Activated CD4-positive, alpha-beta T cell treated with anti-CD3 and anti-CD28 coated beads for 36 hours (primary cell): ENCODE measurements at regions not wholly inside any gene's neighbourhood (a gene's known extent, or its start where the extent isn't known, plus 50 kb on each side); places are given as distances from the start of the nearest gene placed in this dataset.

ENCODE experiments used
- ATAC-seq: fragments of 200-7000 bp; cut with Tn5 transposase; one replicate; pipeline ENCODE4 v1.10.0; 2021; ENCODE audit warnings: mild to moderate bottlenecking, moderate library complexity
- CTCF ChIA-PET: fragments of 350-600 bp; sonication (Branson Sonifier 250); formaldehyde crosslinking; loops from one replicate; lab custom pipeline; 2021; ENCODE audit warnings: antibody characterized with exemption; lab: Charles Lee
- POLR2A ChIA-PET: fragments of 350-600 bp; sonication (Branson Sonifier 250); formaldehyde crosslinking; loops from one replicate; lab custom pipeline; 2021; ENCODE audit warnings: antibody characterized with exemption, inconsistent platforms; lab: Charles Lee
- DNase-seq: peaks from one replicate; pipeline ENCODE4 v3.0.0-alpha.2; 2020
- H3K27ac Mint-ChIP-seq: one replicate; pipeline ENCODE4 v1.8.0; 2021; ENCODE audit warnings: mixed read lengths
- H3K27me3 Mint-ChIP-seq: one replicate; pipeline ENCODE4 v1.8.0; 2021; ENCODE audit warnings: mixed read lengths
- H3K36me3 Mint-ChIP-seq: one replicate; pipeline ENCODE4 v1.8.0; 2021; ENCODE audit warnings: low read depth, mixed read lengths
- H3K4me1 Mint-ChIP-seq: one replicate; pipeline ENCODE4 v1.8.0; 2021; ENCODE audit warnings: mixed read lengths
- H3K4me3 Mint-ChIP-seq: one replicate; pipeline ENCODE4 v1.8.0; 2021; ENCODE audit warnings: mild to moderate bottlenecking, moderate library complexity, mixed read lengths
- H3K9me3 Mint-ChIP-seq: one replicate; pipeline ENCODE4 v1.8.0; 2021; ENCODE audit warnings: low read depth, mixed read lengths
- intact Hi-C, 2 experiments: fragments of 100-400 bp; cut with DNase I in 1 of 2; cut with micrococcal nuclease in 1 of 2; formaldehyde crosslinking; loops; one replicate each; pipeline versions ENCODE4 v1.14.2 to v1.15.1; 2022 to 2024; cut with DNase I, micrococcal nuclease

DNA sequence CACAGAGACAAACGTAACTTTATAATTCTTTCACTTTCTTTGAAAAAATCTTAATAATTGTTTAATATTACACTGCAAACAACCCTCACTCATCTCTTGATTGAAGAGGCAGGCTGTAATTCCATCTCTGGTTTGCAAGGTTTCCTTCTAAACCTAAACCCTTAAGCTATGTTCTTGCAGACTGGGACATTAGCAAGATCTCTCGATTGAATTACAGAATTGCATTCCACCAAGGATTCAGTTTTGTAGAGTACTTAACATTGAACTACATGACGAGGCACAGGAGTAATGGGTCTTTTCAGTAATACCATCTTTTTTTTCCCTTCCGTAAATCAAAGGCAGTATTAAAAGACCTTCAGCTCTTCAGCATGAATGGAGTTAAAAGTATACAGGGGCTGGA lies 111.6 kb upstream of the EEF1E1 start:
- Mint-ChIP-seq H3K36me3 (no peaks in the 10 kb centered on the region), H3K4me3 (no peak overlapping the region), H3K4me1 (no peaks in the 10 kb centered on the region), H3K27me3 (peaks cover 9% of the 10 kb centered on the region), H3K27ac (no peak overlapping the region), H3K9me3 (no peaks in the 10 kb centered on the region)
- DNase-seq (no peak), ATAC-seq (no peak)
- POLR2A ChIA-PET, result no interaction called here
- CTCF ChIA-PET, result interaction anchor here (0.8 to 1.6 kb wide), 2 partner anchors 31 to 83 kb away, joined by 3 to 6 read pairs; no protein-coding TSS in a partner anchor
- intact Hi-C loops, result no loop called here

DNA sequence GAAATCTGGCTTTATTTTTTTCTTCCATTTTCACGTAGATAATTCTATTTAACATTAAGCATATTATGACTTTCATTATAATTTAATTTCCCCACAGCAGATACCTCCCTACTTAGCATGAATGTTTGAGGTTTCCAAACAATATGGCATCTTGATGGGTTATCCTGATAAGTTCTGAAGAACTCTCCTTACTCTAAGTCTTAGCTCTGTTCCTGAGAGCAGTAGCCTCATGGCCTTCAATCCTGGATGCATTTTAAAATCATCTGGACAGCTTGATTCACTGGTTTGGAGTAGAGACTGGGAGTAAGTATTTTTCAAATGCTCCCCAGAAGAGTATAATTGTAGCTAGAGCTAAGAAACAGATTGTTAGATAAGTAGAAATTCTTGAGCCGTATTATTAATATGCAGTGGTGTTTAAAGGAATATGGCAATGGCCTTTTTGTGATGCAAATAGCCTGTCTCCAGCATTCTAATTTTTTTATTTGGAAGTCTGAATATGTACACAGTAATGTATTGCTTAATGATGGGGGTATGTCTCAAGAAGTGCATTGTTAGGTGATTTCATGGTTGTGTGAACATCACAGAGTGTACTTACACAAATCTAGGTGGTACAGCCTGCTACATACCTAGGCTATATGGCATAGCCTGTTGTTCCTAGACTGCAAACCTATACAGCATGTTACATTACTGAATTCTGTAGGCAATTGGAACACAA lies 110.5 kb upstream of the EEF1E1 start:
- no peak for ATAC-seq
- no peaks in the 10 kb centered on the region for H3K9me3 Mint-ChIP-seq

DNA sequence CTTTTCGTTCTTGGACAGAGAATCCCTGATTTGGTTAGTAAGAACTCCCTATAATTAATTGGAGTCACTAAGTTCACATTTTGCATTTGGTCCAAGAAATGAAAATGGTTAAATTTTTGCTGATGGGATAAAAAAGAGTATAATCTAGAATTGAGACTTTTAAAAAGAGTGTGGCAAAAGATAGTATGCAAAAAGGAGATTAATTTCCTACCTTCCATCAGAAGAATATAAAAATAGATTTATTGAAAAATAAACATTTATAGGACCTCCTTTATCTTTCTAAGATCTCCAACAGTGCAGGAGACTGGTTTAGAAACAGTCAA lies 105.5 kb upstream of the EEF1E1 start:
- CTCF ChIA-PET, result interaction anchor here (2.0 kb wide), 1 partner anchor 12 kb away, joined by 8 read pairs; no protein-coding TSS in a partner anchor
- H3K4me3 Mint-ChIP-seq, result no peak overlapping the region
- no peaks in the 10 kb centered on the region for H3K4me1 Mint-ChIP-seq

More for the DNA sequence above, 110.5 kb upstream of the EEF1E1 start:
- Mint-ChIP-seq H3K27me3 (peaks cover 11% of the 10 kb centered on the region), H3K36me3 (no peaks in the 10 kb centered on the region), H3K27ac (no peak overlapping the region), H3K4me1 (no peaks in the 10 kb centered on the region), H3K4me3 (no peak overlapping the region)
- CTCF ChIA-PET, result interaction anchor here (1.6 kb wide), 1 partner anchor 82 kb away, joined by 6 read pairs; no protein-coding TSS in a partner anchor
- intact Hi-C loops, result no loop called here
- POLR2A ChIA-PET, result no interaction called here
- no peak for DNase-seq

DNA sequence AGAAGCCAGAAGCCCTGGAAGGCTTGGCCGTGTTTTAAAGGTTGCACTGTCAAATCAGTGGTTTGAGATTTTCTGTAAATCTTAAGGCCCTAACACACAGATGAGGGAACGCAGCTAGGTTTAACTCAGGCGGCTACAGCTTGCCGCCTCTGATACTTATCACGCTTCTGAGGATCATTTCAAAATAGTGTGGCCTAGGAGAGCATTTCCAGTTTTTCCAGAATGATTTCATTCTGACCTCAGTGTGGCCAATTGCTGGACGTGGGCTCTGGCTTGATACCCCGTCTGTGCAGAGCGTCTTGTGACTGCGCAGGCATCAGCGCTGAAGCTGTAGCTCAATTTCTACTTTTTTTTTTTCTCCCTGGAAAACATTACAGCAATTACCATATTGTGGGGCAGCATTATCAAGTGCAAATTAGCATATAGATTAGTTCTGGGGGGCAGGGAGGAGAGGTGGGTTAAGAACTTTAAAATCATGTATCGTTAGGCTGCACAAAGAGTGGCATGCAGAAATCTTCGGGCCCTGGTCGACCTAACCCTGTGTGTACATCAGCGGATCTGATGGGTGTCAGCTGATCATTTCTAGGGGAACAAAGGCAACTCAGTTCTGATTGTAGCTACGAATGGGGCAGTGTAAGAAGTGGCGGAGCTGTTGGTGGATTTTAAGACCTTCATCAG lies 105.0 kb upstream of the EEF1E1 start:
- CTCF ChIA-PET, result interaction anchor here (2.0 kb wide), 1 partner anchor 12 kb away, joined by 8 read pairs; no protein-coding TSS in a partner anchor
- H3K27ac Mint-ChIP-seq, result no peak overlapping the region
- peaks cover 13% of the 10 kb centered on the region for H3K27me3 Mint-ChIP-seq
- no peaks in the 10 kb centered on the region for H3K36me3 Mint-ChIP-seq
- intact Hi-C loops, result no loop called here
- H3K4me1 Mint-ChIP-seq, result no peaks in the 10 kb centered on the region
- no peak overlapping the region for H3K4me3 Mint-ChIP-seq
- H3K9me3 Mint-ChIP-seq, result no peaks in the 10 kb centered on the region
- ATAC-seq (no peak), DNase-seq (no peak)
- POLR2A ChIA-PET, result interaction anchor here (0.6 kb wide), 1 partner anchor 15 kb away, joined by 4 read pairs; no protein-coding TSS in a partner anchor

More for the DNA sequence above, 105.5 kb upstream of the EEF1E1 start:
- Mint-ChIP-seq H3K36me3 (no peaks in the 10 kb centered on the region), H3K27me3 (peaks cover 13% of the 10 kb centered on the region), H3K27ac (no peak overlapping the region), H3K9me3 (no peaks in the 10 kb centered on the region)
- ATAC-seq (no peak), DNase-seq (no peak)
- POLR2A ChIA-PET, result no interaction called here
- intact Hi-C loops, result no loop called here

DNA sequence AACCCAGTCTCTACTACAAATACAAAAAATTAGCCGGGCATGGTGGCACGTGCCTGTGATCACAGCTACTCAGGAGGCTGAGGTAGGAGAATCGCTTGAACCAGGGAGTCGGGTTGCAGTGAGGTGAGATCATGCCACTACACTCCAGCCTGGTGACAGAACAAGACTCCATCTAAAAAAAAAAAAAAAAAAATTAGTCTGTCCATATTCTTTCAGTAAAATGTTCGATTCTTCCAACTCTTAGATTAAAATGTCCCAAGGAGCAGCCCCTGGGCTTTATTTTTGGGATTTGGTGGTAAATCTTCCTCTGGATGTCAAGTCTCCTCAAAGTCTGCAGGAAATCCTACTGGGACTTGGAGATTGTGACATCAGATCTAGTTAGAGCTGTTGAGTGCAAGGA lies 101.0 kb upstream of the EEF1E1 start:
- CTCF ChIA-PET, result no interaction called here
- H3K4me3 Mint-ChIP-seq, result no peak overlapping the region
- intact Hi-C loops, result no loop called here
- H3K4me1 Mint-ChIP-seq, result no peaks in the 10 kb centered on the region
- H3K36me3 Mint-ChIP-seq, result no peaks in the 10 kb centered on the region
- ATAC-seq (no peak), DNase-seq (no peak)
- POLR2A ChIA-PET, result no interaction called here
- H3K27ac Mint-ChIP-seq, result no peak overlapping the region
- H3K9me3 Mint-ChIP-seq, result no peaks in the 10 kb centered on the region
- H3K27me3 Mint-ChIP-seq, result peaks cover 15% of the 10 kb centered on the region

DNA sequence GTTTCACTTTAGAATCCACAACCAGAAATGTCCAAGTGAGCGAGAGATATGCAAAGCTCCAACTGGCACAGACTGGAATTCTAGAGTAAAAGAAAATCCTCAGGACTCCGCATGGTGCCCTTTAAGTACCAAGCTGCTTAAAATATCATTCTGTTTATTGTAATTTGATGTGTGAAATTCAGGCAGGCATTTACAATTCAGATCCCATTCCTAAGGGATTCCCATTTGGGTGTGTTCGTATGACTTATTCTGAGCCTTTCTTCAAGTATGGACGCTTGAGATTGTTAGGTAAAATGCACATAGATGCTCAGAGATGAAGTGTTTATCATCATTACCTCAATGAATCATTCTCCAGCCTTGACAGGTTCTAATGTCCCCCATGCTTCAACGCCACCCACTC lies 99.3 kb upstream of the EEF1E1 start:
- DNase-seq, result no peak
- ChIA-PET POLR2A (no interaction called here), CTCF (interaction anchor here (1.5 kb wide), 1 partner anchor 17 kb away, joined by 4 read pairs; no protein-coding TSS in a partner anchor)
- H3K4me3 Mint-ChIP-seq, result no peak overlapping the region
- no peak overlapping the region for H3K27ac Mint-ChIP-seq
- no peaks in the 10 kb centered on the region for H3K36me3 Mint-ChIP-seq
- H3K4me1 Mint-ChIP-seq, result no peaks in the 10 kb centered on the region
- intact Hi-C loops, result no loop called here
- ATAC-seq, result no peak
- no peaks in the 10 kb centered on the region for H3K9me3 Mint-ChIP-seq
- H3K27me3 Mint-ChIP-seq, result peaks cover 17% of the 10 kb centered on the region

DNA sequence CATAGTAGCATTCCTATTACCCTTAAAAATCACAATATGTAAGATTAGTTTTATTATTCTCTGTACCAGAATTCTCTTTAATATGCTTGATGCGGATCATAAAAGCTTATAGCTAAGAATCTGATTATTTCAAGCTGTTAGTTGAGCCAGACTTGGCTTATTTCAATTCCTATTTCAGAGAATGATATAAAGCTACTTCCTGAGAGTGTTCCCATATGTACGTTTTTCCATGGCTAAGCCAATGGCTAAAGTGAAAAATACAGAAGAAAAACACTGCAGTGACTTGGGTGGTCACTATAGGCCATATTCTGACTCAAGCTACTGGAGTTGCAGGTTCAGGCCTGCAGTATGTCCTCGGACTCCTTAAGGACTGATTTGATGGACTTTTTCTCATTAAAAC lies 97.9 kb upstream of the EEF1E1 start:
- POLR2A ChIA-PET, result no interaction called here
- no peaks in the 10 kb centered on the region for H3K36me3 Mint-ChIP-seq
- H3K27ac Mint-ChIP-seq, result no peak overlapping the region
- H3K4me3 Mint-ChIP-seq, result no peak overlapping the region
- CTCF ChIA-PET, result interaction anchor here (1.2 kb wide), 1 partner anchor 20 kb away, joined by 3 read pairs; no protein-coding TSS in a partner anchor
- H3K9me3 Mint-ChIP-seq, result no peaks in the 10 kb centered on the region
- peaks cover 17% of the 10 kb centered on the region for H3K27me3 Mint-ChIP-seq
- H3K4me1 Mint-ChIP-seq, result no peaks in the 10 kb centered on the region
- DNase-seq, result no peak
- intact Hi-C loops, result no loop called here
- no peak for ATAC-seq

DNA sequence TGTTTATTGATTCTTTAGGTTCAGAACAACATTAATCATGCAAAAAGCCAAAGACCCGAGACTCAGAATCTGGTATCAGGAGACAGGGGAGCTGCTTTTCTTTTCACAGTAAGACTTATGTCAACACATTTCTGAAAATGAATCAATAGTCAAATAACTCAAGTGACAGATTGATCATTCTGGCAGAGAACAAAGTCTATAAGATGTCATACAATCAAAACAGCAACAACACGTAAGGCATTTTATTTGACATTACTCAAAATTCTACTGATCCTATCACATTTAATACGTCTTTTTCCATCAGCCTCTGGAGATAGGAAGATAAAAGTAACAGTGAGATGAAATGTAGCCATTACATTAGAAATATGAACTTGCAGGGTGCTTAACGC lies 93.4 kb upstream of the EEF1E1 start:
- H3K9me3 Mint-ChIP-seq, result no peaks in the 10 kb centered on the region

DNA sequence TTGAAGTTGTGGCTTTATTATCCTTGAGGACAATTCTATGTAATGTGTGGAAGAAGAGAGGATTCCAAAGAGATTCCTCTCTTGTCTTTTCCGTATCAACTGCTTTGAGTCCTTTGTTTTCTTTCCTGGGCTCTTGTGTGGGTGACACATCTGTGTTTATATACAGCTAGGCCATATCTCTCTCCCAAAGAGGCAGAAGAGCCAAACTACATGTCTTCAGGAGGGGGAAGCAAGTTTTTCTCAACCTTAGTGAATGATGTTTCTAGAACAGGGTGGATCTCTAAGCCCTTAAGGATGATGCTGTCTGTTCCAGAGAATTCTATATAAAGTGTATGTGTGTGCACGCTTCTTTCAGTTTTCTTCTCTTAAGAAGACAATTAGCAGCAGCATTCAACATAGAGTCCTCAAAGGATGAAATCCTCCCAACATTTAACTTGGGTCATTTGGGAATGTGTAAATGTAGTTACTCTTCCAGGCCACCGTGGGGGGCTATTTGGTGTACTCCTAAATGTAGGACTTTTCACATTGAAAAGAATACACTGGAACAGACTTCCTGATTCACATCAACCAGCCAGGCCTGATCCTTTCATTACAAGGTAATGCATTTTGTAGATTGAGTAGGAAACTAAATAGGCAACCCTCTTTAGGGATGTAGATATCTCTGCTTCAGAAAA lies 92.8 kb upstream of the EEF1E1 start:
- Mint-ChIP-seq H3K9me3 (no peaks in the 10 kb centered on the region), H3K27ac (no peak overlapping the region), H3K4me1 (no peaks in the 10 kb centered on the region), H3K4me3 (no peak overlapping the region), H3K27me3 (peaks cover 20% of the 10 kb centered on the region), H3K36me3 (no peaks in the 10 kb centered on the region)
- intact Hi-C loops, result no loop called here
- DNase-seq (peak; percentile 7), ATAC-seq (no peak)
- ChIA-PET POLR2A (no interaction called here), CTCF (interaction anchor here (1.1 to 1.7 kb wide), 2 partner anchors 15 to 24 kb away, joined by 4 to 9 read pairs; no protein-coding TSS in a partner anchor)

More for the DNA sequence above, 93.4 kb upstream of the EEF1E1 start:
- ATAC-seq (no peak), DNase-seq (no peak)
- ChIA-PET CTCF (no interaction called here), POLR2A (no interaction called here)
- Mint-ChIP-seq H3K27ac (no peak overlapping the region), H3K36me3 (no peaks in the 10 kb centered on the region), H3K4me3 (no peak overlapping the region), H3K4me1 (no peaks in the 10 kb centered on the region), H3K27me3 (peaks cover 19% of the 10 kb centered on the region)
- intact Hi-C loops, result no loop called here

DNA sequence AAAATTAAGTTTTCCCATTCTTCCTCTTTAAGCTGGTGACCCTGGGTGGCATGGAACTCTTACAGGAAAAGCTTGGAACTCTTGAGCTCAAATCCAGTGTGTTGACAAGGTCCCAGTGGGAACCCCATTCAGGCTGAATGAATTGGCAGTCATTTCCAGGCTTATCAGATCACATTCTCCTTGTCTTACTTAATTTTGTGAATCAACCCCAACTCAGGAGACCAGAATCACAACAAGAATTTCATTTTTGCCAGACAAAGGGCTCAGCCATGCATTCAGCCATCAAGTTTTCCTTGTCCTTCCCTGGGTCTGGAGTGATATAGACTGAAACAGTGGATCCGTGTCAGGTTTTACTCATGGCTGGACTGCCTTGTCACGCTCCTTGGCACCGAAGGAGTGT lies 92.1 kb upstream of the EEF1E1 start:
- POLR2A ChIA-PET, result no interaction called here
- no peak overlapping the region for H3K4me3 Mint-ChIP-seq
- no peaks in the 10 kb centered on the region for H3K36me3 Mint-ChIP-seq
- CTCF ChIA-PET, result interaction anchor here (0.7 to 1.7 kb wide), 4 partner anchors 9 to 35 kb away, joined by 3 to 9 read pairs (median 4); no protein-coding TSS in a partner anchor
- H3K4me1 Mint-ChIP-seq, result no peaks in the 10 kb centered on the region
- intact Hi-C loops, result no loop called here
- H3K27ac Mint-ChIP-seq, result no peak overlapping the region
- H3K27me3 Mint-ChIP-seq, result peaks cover 18% of the 10 kb centered on the region
- DNase-seq, result no peak
- H3K9me3 Mint-ChIP-seq, result no peaks in the 10 kb centered on the region
- no peak for ATAC-seq

DNA sequence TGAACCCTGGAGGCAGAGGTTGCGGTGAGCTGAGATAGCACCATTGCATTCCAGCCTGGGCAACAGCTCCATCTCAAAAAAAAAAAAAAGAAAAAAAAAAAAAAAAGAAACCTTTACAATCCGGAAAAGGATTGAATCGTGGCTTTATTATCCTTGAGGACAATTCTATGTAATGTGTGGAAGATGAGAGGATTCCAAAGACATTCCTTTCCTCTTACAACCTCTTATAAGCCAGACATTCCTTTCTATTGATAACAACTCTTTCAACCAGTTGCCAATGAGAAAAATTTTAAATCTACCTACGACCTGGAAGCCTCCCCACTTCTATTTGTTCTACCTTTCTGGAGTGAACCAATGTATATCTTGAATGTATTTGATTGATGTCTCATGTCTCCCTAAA lies 91.2 kb upstream of the EEF1E1 start:
- Mint-ChIP-seq H3K4me3 (no peak overlapping the region), H3K27me3 (peaks cover 17% of the 10 kb centered on the region), H3K4me1 (no peaks in the 10 kb centered on the region), H3K36me3 (no peaks in the 10 kb centered on the region), H3K27ac (no peak overlapping the region), H3K9me3 (no peaks in the 10 kb centered on the region)
- POLR2A ChIA-PET, result no interaction called here
- intact Hi-C loops, result no loop called here
- no peak for DNase-seq
- no peak for ATAC-seq
- CTCF ChIA-PET, result interaction anchor here (1.7 kb wide), 1 partner anchor 26 kb away, joined by 9 read pairs; no protein-coding TSS in a partner anchor
